ENCODE measurements at regions not wholly inside any gene's neighbourhood (a gene's known extent, or its start where the extent isn't known, plus 50 kb on each side); places are given as distances from the start of the nearest gene placed in this dataset.
"Not testable (repeated sequence)": the region's sequence is repeated elsewhere in the genome, so short reads cannot be mapped to it uniquely, and the experiment has no call there.

DNA sequence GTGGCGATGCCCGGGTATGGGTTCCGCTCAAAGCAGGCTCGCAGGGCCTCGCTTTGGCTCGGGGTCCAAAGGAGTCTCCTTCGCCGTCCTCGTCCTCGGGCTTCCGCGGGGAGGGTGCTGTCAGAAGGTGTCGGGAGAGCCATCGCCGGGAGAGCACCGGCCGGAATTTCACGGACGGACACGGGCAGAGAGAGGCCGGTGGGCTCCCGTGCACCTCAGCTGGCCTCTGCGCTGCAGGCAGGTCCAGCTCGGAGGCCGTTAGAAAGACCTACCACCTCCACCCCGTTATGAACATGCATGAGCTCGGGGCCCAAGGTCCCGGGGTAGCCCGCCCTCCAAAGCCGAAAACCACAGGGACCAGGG is 1846.0 kb upstream of the DEFB115 start:
- DNase-seq (ENCODE audit: low read depth in 4 of 4, low spot score in 3 of 4): not testable (repeated sequence)

DNA sequence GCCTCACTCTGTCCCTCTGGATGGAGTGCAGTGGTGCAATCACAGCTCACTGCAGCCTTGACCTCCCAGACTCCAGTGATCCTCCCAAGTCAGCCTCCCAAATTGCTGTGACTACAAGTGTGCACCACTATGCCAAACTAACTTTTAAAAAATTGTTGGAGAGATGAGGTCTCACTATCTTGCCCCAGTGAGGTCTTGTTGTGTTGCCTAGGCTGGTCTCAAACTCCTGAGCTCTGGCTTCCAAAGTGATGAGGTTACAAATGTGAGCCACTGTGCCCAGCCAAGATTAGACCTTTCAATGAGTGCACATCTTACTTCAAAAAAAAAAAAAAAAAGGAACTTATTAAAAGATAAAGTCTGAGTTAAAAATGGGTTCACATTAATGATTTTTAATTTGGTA is 1838.1 kb upstream of the DEFB115 start:
- DNase-seq (ENCODE audit: low read depth in 4 of 4, low spot score in 3 of 4): no peak

DNA sequence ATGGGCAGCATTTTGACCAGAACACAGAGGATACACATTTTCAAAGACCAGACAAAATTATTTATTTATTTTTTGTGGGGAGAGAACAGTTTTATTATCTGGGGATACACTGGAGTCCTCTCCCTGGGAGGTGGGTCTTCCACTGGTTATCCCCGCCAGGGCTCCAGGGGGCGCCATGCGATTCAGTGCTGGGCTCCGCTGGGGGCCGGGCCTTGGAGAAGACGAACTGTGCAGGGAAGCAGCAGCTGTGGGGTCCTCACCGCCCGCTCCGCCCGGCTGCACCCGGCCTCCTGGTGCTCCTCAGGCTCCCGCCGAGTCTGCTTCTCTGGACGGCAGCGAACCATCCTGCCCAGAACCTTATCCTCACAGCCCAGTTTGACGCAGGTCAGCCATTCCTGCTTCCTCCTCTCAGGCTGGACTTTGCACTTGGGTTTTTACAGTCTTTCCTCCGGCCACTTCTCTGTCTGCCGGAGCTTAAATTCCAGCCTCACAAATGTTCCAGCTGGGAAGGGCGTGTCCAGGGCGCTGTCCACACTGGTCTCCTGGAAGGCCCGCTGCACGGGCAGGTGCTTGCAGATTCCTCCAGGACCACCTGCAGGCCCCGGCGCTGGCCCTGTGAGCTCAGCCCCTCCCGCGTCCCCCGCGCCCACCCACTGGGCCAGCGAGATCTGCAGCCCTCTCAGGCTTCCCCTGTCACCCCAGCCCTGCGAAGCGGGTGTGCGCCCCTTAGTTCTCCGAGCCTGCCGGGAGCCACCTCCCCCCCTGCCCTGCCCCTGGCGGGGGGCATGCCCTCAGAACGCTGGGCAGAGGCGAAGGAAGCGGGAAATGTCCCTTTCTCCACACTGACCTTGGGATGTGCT is 1830.0 kb upstream of the DEFB115 start:
- no peak for DNase-seq (ENCODE audit: low read depth in 4 of 4, low spot score in 3 of 4)

DNA sequence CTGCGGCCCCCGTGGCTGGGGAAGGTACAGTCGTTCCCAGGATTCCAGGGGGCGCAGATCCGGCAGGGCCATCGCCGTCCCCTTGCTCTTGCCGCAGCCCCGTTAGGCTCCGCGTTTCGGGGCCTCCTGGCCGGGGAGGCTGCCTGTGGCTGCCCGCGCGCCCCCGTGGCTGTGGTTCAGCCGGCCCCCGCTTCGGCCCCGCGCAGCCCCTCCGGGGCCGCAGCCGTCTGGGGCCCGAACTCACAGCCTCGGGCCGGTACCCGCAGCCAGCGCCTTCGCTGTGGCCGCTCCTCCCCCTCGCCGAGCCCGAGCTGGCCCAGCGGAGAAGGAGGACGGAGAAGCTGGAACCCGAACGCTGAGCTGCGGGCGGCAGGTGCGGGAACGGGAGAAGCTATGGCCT is 1826.9 kb upstream of the DEFB115 start:
- no peak for DNase-seq (ENCODE audit: low read depth in 4 of 4, low spot score in 3 of 4)

DNA sequence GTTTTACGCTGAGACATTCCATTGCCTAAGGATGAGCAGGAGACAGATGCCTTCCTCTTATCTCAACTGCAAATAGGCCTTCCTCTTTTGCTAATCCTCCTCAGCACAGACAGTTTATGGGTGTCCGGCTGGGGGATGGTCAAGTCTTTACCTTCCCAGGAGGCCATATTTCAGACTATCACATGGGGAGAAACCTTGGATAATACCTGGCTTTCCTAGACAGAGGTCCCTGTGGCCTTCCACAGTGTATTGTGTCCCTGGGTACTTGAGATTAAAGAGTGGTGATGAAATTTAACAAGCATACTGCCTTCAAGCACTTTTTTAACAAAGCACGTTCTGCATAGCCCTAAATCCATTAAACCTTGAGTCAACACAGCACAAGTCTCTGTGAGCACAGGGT is 1816.7 kb upstream of the DEFB115 start:
- DNase-seq (ENCODE audit: low read depth in 4 of 4, low spot score in 3 of 4): not testable (repeated sequence)

DNA sequence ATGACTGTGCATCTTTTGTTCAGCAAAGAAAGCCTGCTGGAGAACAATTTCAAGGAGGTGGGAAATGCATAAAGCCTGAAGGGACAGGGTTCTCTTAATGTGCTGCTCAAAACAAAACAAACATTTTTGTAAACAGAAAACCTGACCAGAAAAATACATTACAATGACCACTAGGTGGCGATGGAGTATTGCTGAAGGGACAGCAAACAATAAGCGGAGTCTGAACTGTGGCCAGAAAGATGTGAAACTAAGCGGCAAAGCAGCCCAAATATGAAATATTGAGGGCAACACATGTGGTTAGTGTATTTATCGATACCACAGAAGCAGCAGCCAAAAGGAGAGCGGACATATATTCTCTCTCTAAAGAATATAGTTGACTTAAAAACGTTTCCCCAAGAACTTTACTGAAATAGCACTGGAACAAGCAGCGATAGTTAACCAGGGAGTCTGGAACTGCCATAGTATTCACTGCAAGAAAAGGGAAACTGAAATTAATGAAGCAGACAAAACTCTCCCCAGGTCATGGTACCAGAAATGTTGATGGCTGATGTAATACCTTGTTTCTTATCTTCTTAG is 1814.2 kb upstream of the DEFB115 start:
- not testable (repeated sequence) for DNase-seq (ENCODE audit: low read depth in 4 of 4, low spot score in 3 of 4)

DNA sequence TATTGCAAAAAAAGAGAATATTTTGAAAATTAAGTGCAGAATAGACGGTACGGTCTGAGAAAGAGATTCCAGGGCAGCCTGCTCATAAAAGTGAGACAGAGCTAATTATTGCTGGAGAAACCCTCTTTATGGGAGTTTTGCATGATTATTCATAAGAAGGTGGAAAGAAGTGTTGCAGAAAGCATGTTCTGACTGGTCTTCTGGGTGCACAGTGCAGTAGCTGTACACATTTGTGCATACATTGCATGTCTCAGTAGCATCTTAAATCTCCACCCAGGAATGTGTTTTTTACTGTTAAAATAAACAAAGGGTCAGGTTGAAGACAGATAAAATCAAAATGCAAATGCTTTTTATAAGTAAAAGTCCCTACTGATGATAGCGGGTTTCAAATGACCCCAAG is 1813.6 kb upstream of the DEFB115 start:
- DNase-seq (ENCODE audit: low read depth in 4 of 4, low spot score in 3 of 4): no peak

DNA sequence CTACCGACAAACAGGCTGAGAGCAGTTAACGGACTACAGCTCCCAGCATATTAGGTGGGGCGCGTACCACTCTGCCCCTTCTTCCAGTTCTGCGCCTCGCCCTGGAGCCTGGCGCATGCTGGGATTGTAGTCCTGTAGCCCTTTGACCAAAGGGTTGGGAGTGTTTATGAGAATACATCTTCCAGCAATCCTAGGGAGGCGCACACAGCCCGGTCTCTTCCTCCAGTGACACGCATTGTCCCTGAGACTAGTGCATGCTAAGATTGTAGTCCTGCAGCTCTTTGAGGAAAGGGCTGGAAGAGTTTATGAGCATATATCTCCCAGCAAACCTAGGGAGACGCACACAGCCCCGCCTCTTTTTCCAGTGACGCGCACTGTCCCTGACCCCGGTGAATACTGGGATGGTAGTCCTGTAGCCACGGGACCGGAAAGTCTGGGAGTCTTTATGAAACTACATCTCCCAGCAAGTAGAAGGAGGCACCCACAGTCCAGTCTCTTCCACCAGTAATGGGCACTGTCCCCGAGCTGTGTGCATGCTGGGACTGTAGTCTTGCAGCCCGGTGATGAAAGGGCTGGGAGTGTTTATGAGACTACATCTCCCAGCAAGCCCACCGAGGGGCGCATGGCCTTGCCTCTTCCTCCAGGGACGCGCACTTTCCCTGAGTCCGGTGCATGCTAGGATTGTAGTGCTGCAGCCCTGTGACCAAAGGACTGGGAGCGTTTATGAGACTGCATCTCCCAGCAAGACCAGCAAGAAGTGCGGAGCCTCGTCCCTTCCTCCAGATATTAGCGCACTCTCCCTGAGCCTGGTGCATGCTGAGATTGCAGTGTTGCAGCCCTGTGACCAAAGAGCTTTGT is 1812.2 kb upstream of the DEFB115 start:
- DNase-seq (ENCODE audit: low read depth in 4 of 4, low spot score in 3 of 4): peak in 1 of 4 donors; percentile 71

DNA sequence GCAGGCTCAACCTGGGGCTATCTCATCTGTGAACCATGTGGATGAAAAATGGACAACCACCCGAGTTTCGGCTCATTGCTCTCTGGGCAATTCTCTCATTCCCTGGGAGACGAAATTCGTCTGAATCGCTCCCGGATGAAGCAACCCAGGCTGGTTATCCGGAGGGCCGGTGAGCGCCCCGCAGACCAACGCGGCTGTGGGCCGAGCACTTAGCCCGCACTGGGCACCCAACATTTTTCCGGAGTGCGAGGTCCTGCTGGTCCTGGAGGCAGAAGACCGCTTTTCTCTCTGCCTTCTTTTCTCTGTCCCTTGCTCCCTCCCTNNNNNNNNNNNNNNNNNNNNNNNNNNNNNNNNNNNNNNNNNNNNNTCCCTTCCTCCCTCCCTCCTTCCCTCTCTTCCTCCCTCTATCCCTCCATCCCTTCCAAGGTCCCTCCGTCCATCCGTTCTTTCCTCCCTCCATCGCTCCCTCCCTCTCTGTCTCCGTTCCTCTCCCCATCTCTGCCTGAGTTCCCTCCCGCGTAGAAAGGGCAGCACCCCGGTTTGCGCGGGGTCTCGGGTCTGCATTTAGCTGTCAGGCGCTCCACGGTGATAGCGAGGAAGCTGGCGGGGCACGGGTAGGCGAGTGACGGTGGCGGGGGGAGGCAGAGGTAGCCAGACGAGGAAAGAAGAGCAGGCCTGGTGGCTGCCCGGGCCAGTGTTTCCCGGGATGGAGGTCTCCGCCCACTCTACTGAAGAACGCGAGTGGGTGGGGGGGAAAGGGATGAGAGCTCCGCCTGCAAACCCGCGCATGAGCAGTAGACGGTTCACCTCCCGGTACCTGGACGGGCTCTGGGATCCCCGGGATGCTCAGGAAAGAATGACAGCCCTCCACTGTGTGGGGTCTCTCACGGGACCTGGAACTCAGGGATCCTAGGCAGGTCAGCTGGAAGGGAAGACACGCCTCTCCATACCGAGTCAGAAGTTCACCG is 1809.7 kb upstream of the DEFB115 start:
- not testable (repeated sequence) for DNase-seq (ENCODE audit: low read depth in 4 of 4, low spot score in 3 of 4)

DNA sequence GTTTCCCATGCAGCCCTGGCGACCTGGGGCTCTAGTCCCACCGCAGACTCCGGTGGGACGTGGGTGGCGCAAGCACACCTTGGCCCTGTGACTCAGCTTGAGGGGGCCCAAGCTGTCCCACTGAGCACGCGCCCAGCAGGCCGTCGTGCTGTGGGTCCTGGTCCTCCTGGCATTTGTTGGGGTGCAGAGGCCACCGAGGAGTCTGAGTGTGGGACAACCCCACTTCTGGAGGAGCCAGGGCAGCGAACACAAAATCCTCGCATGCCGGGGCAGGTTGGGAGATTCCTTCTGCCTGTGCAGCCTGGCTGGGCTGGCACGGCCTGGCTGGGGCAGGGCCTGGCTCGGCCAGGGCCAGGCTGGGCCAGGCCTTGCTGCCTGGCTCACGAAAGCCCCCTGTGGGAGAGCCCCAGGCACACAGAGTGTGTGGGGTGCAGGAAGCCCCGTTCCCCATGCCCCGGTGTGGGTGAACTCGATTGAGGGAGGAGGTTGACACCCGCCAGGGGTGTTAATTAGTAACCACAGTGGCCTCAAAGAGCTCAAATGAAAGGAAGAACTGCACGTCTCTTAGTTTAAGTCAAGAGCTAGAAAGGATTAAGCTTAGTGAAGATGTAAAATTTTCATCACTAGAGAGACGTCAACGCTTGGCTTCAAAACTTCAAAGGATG is 1808.5 kb upstream of the DEFB115 start:
- DNase-seq (ENCODE audit: low read depth in 4 of 4, low spot score in 3 of 4): no peak

DNA sequence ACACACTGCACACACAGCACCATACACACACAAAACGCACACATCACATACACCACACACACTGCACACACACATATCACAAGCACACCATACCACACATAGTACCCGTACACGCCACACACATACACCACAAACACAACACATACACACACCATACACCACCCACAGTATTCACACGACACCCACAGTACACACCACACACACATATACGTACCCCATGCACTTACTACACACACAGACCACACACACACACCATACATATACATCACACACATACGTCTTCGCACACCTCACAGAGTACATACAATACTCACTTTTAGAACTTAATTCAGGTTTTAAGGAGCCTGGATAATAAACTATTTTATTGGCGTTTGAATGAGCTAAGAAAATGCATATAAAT is 1805.3 kb upstream of the DEFB115 start:
- DNase-seq (ENCODE audit: low read depth in 4 of 4, low spot score in 3 of 4): no peak

DNA sequence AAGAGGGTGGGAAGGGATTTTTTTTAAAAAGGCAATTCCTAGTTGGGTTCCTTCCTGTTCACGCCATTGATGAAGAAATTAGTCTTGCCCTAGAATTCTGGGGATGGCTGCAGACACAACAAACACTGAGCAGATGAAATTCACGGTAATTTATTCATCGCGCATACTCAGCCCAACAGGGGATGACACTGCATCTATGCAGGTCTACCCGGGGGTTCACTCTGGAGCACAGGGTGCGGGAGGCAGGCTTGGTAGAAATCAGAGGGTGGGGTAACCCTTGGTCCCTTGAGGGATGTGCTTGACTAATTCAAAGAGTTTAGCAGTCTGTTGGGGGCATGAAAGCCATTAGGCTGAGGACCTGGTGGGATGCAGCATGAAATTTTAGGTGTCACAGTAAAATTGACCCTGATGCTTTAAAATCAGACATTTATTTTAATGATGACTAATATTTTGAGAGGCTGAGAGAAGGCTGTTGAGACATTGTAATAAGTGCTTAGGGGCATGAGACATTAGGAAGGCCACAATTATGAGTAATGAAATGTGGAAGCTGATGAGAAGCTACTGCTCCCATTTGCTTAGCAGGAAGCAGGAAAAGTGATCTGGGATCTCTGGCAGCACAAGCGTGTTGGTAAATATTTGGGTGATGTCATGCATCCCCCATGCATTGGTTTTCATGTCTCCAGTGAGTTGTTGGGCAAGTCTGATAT is 1800.3 kb upstream of the DEFB115 start:
- DNase-seq (ENCODE audit: low read depth in 4 of 4, low spot score in 3 of 4): not testable (repeated sequence)

DNA sequence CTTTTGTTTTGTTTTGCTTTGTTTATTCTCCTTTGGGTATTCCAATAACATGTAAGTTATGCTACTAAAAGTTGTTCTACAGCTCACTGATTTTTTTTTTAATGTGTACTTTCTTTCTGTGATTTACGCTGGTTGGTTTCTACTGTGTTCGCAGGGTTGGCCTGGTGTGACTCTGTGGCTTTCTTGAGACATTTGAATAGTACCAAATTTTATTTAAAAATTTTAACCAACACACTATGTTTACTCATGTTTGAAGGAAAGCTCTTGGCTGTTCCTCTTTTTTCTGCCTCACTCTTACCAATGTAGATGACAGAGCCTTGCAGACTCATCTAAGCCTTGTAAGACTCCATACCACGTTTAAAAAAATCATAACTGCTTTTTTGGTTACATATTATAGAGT is 1784.9 kb upstream of the DEFB115 start:
- DNase-seq (ENCODE audit: low read depth in 4 of 4, low spot score in 3 of 4): no peak

DNA sequence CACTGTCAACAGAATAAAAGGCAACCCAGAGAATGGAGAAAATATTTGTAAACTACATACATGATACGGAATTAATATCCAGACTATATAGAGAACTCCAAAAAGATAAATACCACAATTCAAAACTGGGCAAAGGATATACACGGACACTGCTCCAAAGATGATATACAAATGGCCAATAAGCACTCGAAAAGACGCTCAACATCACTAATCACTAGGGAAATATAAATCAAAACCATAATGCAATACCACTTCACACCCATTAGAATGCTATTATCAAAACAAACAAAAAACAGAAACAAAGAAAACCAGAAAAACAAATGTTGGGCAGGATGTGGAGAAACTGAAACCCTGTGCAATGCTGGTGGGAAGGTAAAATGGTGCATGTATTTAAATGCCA is 1764.6 kb upstream of the DEFB115 start:
- not testable (repeated sequence) for DNase-seq (ENCODE audit: low read depth in 4 of 4, low spot score in 3 of 4)

DNA sequence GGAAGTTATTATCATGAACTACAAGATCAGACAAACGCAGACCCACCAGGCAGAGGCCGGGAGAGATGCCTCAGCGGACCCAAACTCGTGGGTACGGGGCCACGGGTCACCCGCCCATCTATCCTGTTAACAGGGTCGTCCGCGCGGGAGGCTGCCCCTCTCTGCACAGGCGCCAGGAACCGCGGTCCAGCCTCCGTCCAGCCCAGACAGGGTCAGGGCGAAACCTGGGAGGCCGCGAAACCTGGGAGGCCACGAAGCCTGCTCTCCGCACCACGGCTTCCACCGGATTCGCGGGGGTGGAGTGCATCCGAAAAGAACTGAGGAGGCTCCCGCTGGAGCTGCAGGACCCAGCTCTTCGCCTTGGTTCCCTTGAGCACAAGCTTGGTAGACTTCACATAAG is 1760.7 kb upstream of the DEFB115 start:
- not testable (repeated sequence) for DNase-seq (ENCODE audit: low read depth in 4 of 4, low spot score in 3 of 4)

DNA sequence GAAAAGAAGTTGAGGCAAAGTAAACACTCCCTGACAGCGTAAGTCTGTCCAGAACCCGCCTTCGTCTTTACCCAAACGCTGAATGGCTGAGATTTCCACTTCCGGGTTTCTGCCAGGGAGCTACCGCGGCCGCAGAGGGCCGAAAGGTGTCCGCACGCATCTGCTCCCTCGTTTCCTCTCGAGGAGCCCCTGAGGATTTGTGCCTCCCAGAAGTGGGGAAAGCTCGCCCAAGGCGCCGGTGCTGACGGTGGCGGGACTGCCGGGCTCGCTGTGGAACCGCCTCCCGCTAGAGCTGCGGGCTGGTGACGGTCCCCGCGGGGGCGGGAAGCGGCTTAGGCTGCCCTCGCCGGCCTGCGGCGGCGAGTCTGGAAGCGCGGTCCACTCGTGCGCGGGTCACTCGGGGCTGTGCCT is 1760.2 kb upstream of the DEFB115 start:
- DNase-seq (ENCODE audit: low read depth in 4 of 4, low spot score in 3 of 4): peak in 1 of 4 donors; percentile 21

DNA sequence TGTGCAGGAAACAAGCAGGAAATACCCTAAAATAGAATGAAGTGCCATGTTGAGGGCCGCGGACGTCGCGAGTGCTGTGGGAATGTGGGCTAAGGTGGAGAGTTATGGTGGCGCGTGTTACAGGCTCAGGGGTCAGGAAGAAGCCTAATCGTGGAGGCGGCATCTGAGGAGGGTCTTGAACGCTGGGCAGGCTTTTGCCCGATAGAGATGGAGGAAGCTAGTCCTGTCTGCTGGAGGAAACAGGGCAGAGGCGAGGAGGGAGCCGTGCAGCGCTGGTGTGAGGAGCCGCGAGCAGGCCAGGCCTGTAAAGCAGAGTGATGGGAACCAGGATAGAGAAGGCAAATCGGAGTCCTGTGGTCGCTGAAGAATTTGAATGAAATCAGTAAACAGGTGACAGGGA is 1759.8 kb upstream of the DEFB115 start:
- not testable (repeated sequence) for DNase-seq (ENCODE audit: low read depth in 4 of 4, low spot score in 3 of 4)

DNA sequence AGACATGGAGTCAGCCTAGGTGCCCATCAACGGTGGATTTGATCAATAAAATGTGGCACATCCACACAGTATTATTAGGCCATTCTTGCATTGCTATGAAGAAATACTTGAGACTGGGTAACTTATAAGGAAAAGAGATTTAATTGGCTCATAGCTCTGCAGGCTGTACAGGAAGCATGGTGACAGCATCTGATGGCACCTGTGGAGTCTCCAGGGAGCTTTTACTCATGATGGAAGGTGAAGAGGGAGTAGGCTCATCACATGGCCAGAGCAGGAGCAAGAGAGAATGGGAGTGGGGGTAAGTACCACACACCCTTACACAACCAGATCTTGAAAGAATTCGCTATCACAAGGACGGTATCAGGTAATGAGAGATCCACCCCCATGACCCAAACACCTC is 1756.7 kb upstream of the DEFB115 start:
- DNase-seq (ENCODE audit: low read depth in 4 of 4, low spot score in 3 of 4): not testable (repeated sequence)

DNA sequence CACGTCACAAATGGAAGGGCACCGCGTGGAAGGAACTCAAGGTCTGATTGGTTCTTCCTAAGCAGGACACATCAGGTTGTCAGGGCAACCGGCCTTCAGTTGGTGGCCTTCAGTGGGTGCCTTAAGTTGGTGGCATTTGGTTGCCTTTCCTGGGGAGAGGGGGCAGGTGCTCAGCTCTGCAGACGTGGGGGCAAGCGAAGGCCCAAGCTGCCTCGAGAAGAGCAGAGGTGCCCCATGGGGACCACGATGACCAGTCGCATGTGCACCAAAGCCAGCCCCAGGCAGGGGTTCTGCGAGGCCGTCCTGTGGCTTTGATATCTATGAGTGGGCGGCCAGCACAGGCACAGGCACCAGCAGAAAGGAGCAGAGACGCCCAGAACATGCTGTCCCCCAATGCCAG is 1742.8 kb upstream of the DEFB115 start:
- not testable (repeated sequence) for DNase-seq (ENCODE audit: low read depth in 4 of 4, low spot score in 3 of 4)

Measured in left renal pelvis (tissue), 4 donors.